ENCODE measurements at regions not wholly inside any gene's neighbourhood (a gene's known extent, or its start where the extent isn't known, plus 50 kb on each side); places are given as distances from the start of the nearest gene placed in this dataset.

DNA sequence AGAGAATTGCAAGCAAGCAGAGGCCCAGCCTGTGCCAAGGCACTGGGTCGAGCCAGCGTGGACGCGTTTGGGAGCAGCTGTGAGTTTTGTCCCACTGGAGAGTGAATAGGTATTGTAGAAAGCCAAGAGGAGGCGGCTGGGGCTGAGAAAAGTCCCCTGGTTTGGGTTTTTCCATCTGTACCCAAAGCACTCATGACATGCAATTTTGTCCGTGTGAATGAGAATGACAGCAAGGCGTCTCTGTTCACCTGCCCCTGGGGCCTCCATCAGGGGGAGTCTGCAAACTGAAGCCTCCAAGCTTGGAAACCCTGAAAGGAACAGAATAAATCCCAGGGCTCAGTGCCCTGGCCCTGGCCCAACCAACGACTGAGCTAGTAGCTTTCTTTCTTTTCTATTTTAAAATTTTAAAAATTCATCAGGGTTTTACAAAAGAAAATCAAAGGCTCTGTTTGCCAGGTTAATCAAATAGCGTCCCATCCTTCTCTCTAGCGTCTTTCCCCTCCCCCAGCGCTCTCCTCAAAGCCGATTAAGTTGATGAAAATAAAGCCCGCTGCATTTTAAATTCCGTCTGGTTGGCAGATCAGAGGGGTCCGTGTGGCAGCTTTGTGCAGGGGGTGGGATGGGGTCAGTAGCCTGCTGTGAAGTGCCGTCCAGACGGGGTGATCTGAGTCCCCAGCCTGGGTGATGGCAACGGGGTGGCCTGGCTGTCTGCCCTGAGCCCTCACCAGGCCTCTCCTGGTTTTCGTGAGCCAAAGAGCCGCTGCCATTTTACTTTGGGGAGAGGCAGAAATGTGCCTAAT, 171.0 kb downstream of the KATNIP start:
- DNase-seq = no peak

DNA sequence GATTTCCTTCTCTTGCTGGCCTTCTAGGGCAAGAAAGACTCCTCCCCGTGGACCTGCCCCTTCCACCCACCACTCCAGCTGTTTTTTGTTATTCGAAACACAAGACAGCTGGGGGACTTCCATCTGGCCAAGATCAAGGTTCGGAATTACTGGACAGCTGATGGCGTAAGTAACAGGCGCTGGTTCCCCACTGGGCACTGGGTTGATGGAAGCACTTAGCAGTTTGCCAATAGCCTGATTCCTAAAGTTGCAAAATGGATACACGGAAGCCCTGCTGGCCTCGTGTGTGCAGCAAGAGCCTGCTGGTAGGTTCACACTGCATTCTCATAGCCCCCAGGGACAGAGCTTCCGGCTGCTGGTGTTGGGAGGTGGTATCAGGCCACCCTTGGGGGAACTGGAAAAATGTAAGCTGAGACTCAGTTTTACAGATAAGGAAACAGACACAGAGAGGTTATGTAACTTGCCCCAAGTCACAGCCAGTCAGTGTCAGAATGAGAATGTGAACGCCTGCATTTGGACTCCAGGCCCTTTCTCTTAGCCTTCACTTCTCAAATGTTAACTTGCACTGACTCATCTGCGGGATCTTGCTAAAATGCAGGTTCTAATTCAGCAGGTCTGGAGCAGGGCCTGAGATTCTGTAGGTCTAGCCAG, 171.7 kb downstream of the KATNIP start:
- peak; percentile 78 for DNase-seq

DNA sequence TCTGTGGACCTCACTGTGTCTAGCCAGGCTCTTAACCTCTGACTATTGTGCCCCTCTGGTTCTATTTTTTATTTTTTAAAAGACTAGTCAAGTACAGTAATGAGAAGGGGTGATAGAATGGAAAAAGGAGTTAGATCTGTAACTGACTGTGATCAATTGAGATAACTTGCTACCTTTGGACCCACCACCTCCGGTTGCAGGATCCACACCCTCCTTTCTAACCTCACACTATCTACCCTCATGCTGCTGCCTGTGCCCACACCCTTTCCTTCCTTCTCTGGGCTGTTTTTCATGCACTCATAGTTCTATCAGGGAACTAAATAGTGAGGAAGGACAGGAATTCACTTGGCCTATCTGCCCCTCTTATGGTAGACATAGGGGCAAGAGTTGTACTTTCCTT, 172.3 kb downstream of the KATNIP start:
- no peak for DNase-seq

DNA sequence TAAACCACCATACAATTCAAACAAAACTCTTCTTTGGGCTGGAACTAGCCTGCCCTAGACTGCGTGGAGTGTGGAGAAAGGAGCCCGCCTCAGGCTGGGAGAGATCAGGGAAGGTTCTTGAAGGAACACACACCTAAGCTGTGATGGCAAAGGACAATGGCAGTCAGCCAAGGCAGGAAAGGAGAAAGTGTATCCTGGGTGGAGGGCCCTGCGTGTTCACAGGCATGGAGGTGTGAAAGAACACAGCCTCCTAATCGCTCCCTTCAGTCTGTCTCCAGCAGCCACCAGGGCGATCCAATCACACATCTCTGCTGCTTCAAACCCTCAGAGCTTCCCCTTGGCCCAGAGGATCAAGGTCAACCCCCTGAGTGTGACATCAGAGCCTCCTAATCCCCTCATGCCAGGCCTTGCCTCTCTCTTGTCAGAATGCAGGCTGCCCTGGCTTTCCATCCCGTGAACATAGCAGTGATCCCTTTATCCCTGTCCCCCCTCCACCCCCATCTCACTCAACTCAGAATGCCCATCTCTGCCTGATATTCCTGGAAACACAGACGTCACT, 173.0 kb downstream of the KATNIP start:
- DNase-seq = no peak

DNA sequence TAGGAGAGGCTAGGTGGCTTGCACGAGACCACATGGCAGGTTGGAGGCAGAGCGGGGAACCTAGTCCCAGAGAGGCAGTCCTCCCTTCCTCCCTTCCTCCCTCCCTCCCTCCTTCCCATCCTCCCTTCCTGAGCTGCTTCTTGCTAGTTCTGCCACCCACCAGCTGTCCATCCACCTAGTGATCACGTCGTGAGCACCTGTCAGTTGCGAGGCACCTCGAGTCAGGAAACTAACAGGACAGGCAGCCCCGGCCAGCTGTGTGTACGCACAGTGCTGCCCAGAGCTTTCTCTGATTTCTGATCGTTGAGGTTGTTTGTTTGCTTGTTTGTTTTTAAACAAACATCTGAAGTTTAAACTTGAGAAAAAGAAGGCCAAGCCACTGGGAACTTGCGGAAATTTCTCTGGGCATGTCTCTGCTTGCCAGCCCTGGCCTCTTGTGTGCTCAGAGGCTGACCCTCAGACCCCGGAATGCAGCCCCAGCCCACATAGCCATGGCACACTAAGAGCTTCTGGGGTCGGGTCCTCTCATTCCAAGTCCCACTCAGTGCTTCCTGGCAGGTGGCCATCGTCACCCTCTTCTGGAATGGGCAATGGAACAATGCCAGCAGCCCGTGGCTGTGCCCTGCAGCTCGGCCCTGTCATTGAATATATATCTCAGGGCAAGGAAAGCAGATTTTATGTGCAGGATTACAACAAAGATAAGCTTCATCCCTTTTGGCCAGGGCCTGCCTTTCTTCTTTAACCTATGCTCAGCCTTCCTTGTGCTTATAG, 174.0 kb downstream of the KATNIP start:
- DNase-seq = no peak

DNA sequence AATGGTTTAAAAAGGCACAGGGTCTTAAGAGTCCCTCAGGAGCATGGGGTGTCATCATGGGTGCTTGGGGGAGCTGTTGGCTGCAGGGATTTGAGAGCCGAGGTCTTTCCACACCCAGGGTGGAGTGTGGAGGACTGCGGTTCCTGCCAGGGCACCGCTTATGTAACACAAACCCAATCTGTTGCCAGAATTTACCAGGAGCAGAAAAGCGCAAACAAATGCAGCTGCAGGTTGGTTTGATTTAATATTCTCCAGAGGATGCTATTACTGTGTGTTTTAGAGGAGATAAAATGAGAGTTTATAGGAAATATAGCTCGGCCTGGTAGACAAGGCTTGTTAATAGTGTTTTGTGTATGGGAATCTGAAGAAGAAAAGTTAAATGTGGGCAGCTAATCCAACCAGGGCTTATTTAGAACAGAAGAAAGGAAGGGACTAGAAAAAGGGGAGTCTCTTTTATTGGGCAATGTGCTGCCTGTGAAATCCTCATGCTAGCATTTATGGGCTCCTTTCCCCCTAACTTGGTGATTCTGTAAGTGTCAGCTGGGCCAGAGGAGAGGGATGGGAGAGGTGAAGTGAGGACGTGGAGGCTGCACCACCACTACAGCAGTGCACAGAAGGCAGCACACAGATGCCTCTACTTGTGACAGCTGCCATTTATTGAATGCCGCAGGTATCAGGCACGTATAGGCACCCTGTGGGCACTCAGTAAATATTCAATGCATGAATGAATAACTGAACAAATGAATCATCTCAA, 174.7 kb downstream of the KATNIP start:
- DNase-seq = no peak

DNA sequence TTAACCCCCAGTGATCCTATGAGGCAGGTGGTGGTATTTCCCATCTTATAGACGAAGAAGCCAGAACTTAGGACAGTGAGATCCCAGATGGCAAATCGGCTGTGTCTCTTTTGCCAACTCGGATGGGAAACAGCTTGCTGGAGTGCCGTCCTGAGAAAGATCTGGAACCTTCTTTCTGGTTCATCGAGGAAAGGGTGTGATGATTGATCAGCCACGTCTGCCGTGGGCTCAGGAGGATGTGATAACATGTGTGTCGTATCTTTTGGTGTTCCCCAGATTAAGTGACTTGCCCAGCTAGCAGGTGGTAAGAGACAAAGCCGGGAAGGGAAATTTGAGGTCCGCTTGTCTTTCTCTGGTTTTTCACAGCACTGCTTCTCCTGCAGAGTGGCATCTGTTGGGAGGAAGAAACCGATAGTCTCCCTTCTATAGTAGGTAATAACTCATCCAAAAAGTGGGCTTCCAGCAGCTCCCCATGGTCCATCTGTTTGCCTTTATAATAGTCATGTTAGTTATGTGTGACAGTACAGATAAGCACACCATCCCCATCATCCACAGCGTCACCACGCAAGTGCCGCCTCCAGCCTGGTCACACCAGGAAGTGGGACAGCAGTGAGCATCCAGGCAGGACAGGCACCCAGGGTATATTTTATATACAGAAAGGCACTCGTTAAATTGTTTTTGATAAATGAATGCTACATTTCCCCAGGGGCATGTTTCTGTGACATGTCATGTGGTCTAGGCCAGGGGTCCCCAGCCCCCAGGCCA, 175.5 kb downstream of the KATNIP start:
- no peak for DNase-seq

DNA sequence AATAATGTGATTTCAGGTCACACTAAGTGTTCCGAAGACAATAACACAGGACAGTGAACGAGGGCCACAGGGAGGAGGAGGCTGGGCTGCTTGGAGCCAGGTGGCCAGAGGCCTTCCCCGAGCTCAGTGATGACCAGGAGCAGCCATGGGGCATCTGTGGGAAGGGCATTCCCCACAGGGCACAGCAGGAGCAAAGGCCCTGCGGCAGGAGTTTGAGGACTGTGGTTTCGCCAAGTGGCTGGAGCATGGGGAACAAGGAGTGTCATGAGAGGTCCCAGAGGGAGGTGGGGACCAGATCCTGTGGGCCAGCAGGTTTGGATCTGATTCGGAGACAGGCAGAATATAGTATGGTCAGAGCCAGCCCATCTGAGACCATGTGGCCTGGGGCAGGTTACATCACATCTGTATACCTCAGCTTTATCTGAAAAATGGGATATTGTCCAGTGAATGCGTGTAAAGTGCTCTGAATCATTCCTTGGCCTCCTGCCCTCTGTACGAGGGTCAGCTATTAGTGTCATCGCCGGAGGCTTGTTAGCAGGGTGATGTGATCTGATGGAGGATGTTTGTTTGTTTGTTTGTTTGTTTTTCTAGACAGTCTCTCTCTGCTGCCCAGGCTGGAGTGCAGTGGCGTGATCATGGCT, 176.8 kb downstream of the KATNIP start:
- DNase-seq = no peak

DNA sequence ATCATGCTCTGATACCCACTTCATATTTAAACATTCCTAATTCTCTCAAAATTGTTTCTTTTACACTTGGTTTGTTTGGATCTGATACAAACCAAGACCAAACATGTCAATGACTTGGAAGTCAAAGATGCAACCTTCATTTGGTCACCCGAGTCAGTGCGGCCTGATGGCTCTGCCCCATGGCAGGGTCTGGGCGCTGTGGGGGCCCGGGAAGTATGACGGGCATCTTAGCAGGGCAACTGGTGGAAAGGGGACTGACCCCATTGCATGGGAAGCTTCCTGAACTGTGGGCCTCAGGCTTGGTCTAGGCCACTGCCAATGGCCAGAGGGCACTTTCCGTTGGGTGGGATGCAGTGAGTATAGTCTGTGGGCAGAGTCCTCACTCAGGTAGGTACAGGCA, 178.0 kb downstream of the KATNIP start:
- no peak for DNase-seq

DNA sequence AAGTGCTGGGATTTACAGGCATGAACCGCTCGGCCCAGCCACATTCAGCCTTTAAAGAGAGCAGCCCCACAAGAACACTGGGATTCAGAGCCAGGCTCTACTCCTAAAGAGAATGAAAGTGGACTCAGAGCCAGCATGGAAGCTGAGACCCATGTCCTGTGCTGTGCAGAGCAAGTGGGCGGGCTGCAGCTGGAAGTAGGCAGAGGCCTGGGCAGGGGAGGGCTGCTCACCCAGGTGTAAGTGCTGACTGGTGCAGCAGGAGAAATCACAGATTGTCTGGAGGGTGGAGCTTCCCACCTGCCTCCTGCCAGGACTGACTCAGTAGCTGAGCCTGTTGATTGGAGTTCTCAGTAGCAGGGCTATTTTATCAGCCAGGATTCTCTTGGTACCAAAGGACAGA, 178.7 kb downstream of the KATNIP start:
- DNase-seq = no peak

DNA sequence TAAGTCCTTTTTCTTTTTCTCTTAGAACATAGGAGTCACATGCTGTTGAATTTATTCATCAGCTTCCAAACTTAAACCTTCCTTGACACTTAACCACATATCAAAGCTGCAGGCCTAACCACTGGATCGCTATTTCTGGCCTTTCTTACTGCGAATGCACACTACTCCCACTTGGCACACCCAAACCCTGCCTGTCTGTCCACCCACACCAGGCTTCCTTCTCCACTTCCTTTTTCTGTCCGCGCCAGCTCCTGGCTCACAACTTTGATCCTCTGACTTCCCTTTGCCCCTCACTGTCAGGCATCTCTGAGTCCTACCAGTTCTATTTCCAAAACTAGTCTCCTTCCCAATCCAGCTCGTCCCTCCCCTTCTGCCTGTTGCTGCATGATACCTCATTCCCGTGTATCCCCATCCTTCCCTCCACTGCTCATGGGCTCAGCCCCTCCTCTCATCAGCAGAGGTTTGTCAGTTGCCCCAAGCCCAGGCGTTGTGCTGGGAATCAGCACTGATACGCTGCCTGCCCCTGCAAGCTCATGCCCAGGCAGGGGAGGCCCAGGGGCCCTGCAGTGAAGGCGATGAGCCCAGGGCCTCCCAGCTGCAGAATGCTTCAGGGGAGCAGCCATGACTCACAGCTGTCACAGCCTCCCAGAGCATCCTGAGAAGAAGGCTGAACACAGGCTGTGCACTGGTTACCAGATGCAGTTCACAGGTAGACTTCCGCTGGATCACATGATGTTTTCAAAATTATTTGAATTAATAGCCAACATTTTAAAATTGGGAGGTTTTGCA, 179.8 kb downstream of the KATNIP start:
- no peak for DNase-seq

DNA sequence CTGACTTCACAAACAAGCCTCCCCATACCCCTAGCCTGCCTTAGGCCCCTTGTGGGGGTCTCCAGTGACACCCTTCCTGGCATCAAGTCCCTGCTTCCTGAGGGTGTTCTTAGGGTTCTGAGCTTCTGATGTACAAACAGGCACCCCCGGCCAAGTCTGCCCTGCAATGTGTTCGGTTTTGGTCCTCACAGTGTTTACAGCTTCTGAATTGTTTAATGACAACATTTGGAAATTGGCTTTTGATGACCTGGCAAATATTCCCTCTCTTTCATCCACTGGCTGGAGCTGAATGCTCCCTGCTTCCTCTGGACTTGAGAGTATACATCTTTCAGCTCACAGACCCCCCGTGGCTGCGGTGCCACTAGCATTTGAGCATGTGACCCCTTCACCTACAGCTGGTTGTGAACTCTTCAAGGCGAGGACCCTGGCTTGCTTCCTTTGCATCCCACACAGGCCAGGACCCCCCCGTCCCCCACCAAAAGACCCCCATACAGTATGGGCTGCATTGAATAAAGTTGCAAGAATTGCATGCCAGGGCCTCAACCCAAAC, 180.8 kb downstream of the KATNIP start:
- DNase-seq = no peak

DNA sequence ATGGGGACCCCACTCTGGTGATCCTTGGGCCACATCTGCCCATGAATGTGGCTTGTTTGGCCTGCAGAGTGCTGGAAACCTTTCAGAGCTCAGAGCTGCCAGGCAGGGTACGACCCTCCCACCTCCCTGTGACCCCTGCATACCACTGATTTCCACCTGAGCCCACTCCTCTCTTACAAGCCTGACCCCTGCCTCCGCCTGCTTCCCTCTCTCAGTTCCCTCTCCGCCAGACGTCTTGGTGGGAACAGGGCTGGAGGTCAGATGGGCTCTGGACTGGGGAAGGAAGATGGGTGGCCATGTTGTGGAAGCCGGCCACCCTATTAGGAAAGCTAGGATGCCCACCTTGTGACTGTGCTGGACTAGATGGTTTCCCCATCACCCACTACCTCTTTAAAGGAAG, 185.1 kb downstream of the KATNIP start:
- DNase-seq = no peak

DNA sequence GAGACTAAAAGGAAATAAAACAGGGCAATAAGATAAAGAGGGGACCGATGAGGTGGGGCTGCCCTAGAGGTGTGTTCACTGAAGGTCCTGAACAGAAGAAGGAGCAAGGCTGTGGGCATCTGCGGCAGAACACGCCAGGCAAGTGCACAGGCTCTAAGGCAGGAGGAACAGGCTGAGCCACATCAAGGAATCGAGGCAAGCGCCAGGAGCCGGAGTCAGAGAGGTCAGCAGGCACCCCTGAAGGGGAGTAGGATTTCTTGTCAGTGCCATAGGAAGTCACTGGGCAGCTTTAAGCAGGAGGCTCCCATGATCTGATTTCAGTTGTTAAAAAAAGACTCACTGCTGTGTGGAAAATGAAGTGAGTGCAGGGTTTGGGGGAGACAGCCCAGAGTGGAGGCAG, 186.5 kb downstream of the KATNIP start:
- DNase-seq = no peak

DNA sequence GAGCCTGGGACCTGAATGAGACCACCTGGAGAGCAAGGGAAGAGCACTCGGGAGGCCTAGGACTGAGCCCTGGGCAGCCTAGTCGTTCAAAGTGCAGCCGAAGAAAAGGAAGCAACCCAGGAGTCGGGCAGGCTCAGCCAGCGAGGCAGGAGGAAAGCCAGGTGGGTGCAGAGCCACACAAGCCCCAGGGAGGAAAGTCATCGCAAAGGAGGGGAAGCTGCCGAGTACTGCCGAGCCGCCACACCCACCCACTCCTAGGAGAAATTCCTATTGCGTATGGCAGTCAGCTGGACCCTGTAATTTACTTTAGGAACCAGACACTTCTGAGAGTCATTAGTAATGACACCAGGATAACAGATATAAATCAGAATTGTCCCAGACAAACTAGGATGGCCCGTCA, 187.6 kb downstream of the KATNIP start:
- DNase-seq = peak; percentile 74

Data from islet precursor cell (in vitro differentiated cells).